Skeletal muscle satellite cell (primary cell): ENCODE measurements at regions not wholly inside any gene's neighbourhood (a gene's known extent, or its start where the extent isn't known, plus 50 kb on each side); places are given as distances from the start of the nearest gene placed in this dataset.

Experiments
- H3K27me3 ChIP-seq: 2 replicates; pipeline ENCODE4 v1.7.0; 2013; ENCODE audit warnings: low read length; ENCODE audit not compliant: control insufficient read depth, insufficient read depth
- H3K36me3 ChIP-seq: 2 replicates; pipeline ENCODE4 v1.7.0; 2013; ENCODE audit warnings: mild to moderate bottlenecking, control low read depth, low read length; ENCODE audit not compliant: insufficient read depth
- H3K4me1 ChIP-seq: 2 replicates; pipeline ENCODE4 v1.7.0; 2013; ENCODE audit warnings: low read length; ENCODE audit not compliant: control insufficient read depth, insufficient read depth
- H3K4me2 ChIP-seq: 2 replicates; pipeline ENCODE4 v1.7.0; 2013; ENCODE audit warnings: mild to moderate bottlenecking, low read length
- H3K4me3 ChIP-seq: 2 replicates; pipeline ENCODE4 v1.7.0; 2013; ENCODE audit warnings: low read length
- H3K9ac ChIP-seq: 2 replicates; pipeline ENCODE4 v1.7.0; 2013; ENCODE audit warnings: mild to moderate bottlenecking, low read depth, low read length, moderate library complexity
- H3K9me3 ChIP-seq: replicated peaks from 2 replicates; pipeline ENCODE4 v1.7.0; 2013; ENCODE audit warnings: mild to moderate bottlenecking, control low read depth, low read length

GRCh38 chr19:30638889-30639288 lies 266.7 kb downstream of the ZNF536 start:
- Histone ChIP-seq H3K4me2 (no peak overlapping the region), H3K9ac (no peak overlapping the region), H3K4me1 (no peaks in the 10 kb centered on the region), H3K4me3 (no peak overlapping the region), H3K27me3 (no peaks in the 10 kb centered on the region), H3K36me3 (no peaks in the 10 kb centered on the region), H3K9me3 (no peaks in the 10 kb centered on the region)

GRCh38 chr19:30637926-30638325 lies 265.7 kb downstream of the ZNF536 start:
- Histone ChIP-seq H3K9ac (no peak overlapping the region), H3K4me3 (no peak overlapping the region), H3K36me3 (no peaks in the 10 kb centered on the region), H3K4me1 (no peaks in the 10 kb centered on the region), H3K27me3 (no peaks in the 10 kb centered on the region), H3K4me2 (no peak overlapping the region), H3K9me3 (no peaks in the 10 kb centered on the region)

DNA sequence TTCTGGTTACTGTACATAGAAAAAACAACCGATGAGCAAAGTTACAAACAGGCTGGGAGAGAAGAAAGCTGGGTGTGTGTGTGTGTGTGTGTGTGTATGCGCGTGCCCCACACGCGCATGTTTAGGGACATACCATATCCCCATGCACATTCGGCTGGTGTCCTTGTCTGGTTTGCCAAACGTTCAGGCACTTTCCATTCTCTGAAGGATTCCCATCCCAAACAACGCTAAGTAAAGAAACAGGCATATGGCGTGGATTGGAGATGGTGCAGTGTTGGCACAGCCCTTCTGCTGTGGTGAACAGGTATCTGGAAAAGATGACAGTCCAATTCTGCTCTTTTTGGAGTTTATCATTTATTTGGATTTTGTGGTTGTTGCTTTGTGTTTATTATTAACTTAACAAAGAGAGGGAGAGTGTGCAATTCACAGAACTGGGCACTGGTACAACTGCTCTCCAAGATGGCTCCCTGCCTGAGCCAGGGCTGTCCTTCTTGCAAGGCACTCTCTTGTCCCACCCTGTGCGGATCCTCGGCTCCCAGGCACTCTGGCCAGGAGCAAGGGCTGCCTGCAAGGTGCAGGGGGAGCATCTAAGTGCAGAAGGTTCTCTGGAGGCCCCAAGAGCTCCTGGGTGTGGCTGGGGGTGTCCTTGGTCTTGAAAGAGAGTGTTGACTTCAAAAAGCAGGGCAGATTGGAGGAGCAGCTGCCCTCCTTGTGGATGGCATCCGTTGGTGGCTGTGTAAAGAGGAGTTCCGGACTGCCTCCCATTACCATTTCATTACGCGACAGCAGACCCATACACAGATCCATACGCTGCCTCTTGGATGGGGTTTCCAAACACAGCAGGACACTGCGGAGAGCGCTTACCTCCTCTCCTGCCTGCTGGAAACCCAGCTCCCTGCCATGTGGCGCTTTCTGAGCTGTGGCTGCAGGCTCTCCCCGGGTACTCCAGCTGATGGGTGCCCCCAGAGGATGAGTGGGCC lies 263.1 kb downstream of the ZNF536 start:
- H3K4me2 ChIP-seq, result no peak overlapping the region
- H3K4me1 ChIP-seq, result no peaks in the 10 kb centered on the region
- H3K36me3 ChIP-seq, result no peaks in the 10 kb centered on the region
- H3K9ac ChIP-seq, result no peak overlapping the region
- no peaks in the 10 kb centered on the region for H3K9me3 ChIP-seq
- H3K27me3 ChIP-seq, result no peaks in the 10 kb centered on the region
- H3K4me3 ChIP-seq, result no peak overlapping the region

DNA sequence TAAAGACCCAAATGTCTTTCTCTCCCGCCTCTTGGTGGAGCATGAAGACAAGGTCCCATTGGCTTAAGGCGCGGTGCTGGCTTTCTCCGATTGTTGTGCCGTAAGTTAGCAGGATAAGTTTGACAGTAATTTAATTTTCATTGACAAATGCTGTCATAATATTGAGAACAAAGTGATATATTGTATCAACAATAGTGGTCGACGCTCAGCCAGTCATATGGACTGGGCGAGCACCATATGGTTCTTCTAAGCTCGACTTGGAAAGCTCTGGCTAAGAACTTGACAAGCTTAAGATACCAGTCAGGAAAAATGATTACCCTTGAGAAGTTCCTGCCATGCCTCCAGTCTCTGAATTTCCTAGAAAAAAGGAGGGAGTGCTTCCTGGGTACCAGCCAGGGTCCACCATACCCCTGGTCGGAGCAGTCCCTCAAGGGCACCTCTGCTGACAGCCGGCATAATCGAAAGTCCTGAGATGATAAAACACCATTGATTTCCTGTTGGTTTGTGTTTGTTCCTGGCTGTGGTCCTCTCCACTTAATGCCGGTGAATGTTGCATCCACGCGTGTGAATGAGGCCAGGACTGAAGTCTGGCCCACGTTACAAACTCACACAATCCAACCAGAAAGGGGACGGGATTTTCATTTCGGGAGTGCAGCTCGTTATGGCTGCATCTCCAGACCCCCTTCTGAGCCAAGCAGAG lies 262.1 kb downstream of the ZNF536 start:
- no peaks in the 10 kb centered on the region for H3K9me3 ChIP-seq
- no peak overlapping the region for H3K4me3 ChIP-seq
- H3K4me1 ChIP-seq, result no peaks in the 10 kb centered on the region
- H3K36me3 ChIP-seq, result no peaks in the 10 kb centered on the region
- no peaks in the 10 kb centered on the region for H3K27me3 ChIP-seq
- no peak overlapping the region for H3K9ac ChIP-seq
- H3K4me2 ChIP-seq, result no peak overlapping the region

DNA sequence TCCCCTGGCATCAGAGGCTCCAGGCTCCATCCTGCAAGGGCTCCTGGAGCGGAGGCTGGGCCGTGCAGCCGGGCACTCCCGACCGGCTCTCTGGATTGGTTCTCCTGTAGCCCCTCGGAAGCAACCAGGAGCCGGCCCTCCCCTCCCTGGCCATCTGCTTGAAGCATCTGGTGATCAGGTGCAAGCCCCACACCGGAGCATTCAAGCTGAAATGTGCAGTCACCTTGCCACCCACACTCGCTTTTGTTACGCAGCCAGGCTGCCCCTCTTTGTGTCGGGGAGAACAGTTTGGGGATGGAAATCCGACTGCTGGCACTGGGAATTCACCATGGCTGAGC lies 258.8 kb downstream of the ZNF536 start:
- no peak overlapping the region for H3K4me3 ChIP-seq
- H3K9ac ChIP-seq, result no peak overlapping the region
- no peaks in the 10 kb centered on the region for H3K36me3 ChIP-seq
- no peak overlapping the region for H3K4me2 ChIP-seq
- H3K9me3 ChIP-seq, result no peaks in the 10 kb centered on the region
- H3K27me3 ChIP-seq, result no peaks in the 10 kb centered on the region
- H3K4me1 ChIP-seq, result no peaks in the 10 kb centered on the region

GRCh38 chr19:30630289-30631032 lies 258.3 kb downstream of the ZNF536 start:
- no peak overlapping the region for H3K9ac ChIP-seq
- H3K36me3 ChIP-seq, result no peaks in the 10 kb centered on the region
- no peaks in the 10 kb centered on the region for H3K4me1 ChIP-seq
- no peaks in the 10 kb centered on the region for H3K27me3 ChIP-seq
- H3K9me3 ChIP-seq, result no peaks in the 10 kb centered on the region
- H3K4me3 ChIP-seq, result no peak overlapping the region
- no peak overlapping the region for H3K4me2 ChIP-seq

DNA sequence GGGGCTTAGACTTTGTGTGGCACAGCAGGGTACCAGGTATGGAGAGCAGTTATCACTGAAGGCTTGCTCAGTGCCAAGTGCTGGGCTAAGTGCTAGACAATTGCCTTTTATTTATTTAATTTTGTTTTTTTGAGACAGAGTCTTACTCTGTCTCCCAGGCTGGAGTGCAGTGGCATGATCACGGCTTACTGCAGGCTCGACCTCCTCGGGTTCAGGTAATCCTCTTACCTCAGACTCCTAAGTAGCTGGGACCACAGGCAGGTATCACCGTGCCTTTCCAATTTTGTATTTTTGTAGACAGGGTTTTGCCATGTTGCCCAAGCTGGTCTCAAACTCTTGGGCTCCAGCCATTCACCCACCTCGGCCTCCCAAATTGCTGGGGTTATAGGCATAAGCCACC lies 256.9 kb downstream of the ZNF536 start:
- H3K27me3 ChIP-seq, result no peaks in the 10 kb centered on the region
- H3K4me2 ChIP-seq, result no peak overlapping the region
- H3K9ac ChIP-seq, result no peak overlapping the region
- H3K36me3 ChIP-seq, result no peaks in the 10 kb centered on the region
- H3K9me3 ChIP-seq, result no peaks in the 10 kb centered on the region
- no peak overlapping the region for H3K4me3 ChIP-seq
- no peaks in the 10 kb centered on the region for H3K4me1 ChIP-seq

DNA sequence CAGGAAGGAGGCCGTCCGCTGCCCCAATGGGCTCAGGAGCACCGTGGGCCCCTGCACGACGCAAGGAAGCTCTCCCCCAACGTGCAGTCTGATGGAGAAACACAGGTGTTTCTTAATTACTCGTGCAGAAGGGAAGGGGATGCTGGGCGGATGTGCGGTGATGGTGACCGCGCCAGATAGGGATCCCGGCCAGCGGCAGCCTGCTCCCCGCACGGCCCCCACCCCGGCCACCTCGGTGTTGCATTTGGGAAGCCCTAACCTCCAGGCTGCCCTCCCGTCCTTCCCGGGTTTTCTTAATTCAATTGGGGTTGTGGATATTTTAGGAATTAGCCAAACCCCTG lies 254.4 kb downstream of the ZNF536 start:
- no peak overlapping the region for H3K4me2 ChIP-seq
- no peaks in the 10 kb centered on the region for H3K36me3 ChIP-seq
- peaks cover 11% of the 10 kb centered on the region for H3K9me3 ChIP-seq

DNA sequence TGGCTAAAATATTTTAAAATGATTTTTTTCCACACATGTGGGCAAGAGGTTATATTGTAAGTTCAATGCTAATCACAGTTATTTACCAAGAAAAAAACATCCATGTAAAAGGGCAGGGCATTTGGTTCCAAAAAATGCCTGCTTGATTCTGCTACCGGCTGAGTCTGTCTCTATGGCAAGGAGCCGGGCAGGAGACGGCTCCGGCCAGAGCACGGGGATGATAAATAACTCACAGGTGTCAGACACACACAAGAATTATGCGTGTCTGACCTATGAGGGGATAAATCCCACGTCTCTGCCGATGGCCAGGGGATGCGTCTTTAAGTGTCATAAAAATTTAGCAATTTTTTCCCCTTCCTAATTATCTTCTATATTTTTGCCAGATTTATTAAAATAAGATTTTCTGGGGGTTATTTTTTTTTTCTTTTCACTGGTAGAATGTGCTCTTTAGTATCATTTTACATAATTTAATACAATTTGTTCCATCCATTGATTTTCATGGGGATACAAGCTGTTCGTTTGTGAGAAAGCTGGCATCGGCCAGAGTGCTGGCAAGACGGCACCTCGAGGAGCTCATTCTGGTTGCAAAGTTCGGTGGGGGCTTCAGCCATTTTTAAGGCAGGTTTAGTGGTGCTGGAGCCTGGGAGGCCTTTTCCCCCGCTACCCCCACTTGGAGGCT lies 253.9 kb downstream of the ZNF536 start:
- Histone ChIP-seq H3K36me3 (no peaks in the 10 kb centered on the region), H3K4me3 (no peak overlapping the region), H3K27me3 (no peaks in the 10 kb centered on the region), H3K9ac (no peak overlapping the region), H3K9me3 (peaks cover 11% of the 10 kb centered on the region), H3K4me2 (no peak overlapping the region), H3K4me1 (no peaks in the 10 kb centered on the region)

More for the DNA sequence above, 254.4 kb downstream of the ZNF536 start:
- Histone ChIP-seq H3K27me3 (no peaks in the 10 kb centered on the region), H3K4me3 (no peak overlapping the region), H3K9ac (no peak overlapping the region), H3K4me1 (no peaks in the 10 kb centered on the region)

- Histone ChIP-seq H3K4me3 (no peak overlapping the region), H3K27me3 (no peaks in the 10 kb centered on the region), H3K9ac (no peak overlapping the region), H3K36me3 (no peaks in the 10 kb centered on the region), H3K4me1 (no peaks in the 10 kb centered on the region), H3K4me2 (no peak overlapping the region), H3K9me3 (peaks cover 11% of the 10 kb centered on the region)
Measured at GRCh38 chr19:30622276-30622675, 250.1 kb downstream of the ZNF536 start.

- H3K9ac ChIP-seq, result no peak overlapping the region
- H3K4me1 ChIP-seq, result no peaks in the 10 kb centered on the region
- no peak overlapping the region for H3K4me2 ChIP-seq
- peaks cover 11% of the 10 kb centered on the region for H3K9me3 ChIP-seq
- no peaks in the 10 kb centered on the region for H3K27me3 ChIP-seq
- H3K36me3 ChIP-seq, result no peaks in the 10 kb centered on the region
- H3K4me3 ChIP-seq, result no peak overlapping the region
Measured at GRCh38 chr19:30621326-30621920, 249.2 kb downstream of the ZNF536 start.
